NAMALWA (cell line): ENCODE measurements at regions not wholly inside any gene's neighbourhood (a gene's known extent, or its start where the extent isn't known, plus 50 kb on each side); places are given as distances from the start of the nearest gene placed in this dataset.
"Not testable (repeated sequence)": the region's sequence is repeated elsewhere in the genome, so short reads cannot be mapped to it uniquely, and the experiment has no call there.

ENCODE experiments used
- DNase-seq: peaks from one replicate; pipeline ENCODE4 v3.0.0-alpha.2; 2015; ENCODE audit warnings: low spot score

DNA sequence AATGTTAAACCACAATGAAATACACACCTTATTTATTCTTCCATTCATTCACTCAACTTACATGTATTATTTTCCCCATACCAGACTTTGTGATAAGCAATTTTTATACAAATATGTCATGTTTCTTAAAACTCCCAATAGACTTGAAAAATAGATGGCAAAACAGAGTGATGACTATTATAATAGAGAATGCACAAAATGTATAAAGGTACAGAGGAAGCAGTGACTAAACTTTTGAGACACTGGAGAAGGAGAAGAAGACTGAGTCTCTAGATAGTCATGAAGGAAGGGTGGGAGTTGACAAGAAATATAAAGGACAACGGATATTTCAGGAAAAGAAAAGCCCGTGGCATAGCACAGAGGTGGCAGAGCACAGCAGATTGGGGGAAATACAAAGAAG is 198.1 kb upstream of the SLC39A10 start:
- no peak for DNase-seq

DNA sequence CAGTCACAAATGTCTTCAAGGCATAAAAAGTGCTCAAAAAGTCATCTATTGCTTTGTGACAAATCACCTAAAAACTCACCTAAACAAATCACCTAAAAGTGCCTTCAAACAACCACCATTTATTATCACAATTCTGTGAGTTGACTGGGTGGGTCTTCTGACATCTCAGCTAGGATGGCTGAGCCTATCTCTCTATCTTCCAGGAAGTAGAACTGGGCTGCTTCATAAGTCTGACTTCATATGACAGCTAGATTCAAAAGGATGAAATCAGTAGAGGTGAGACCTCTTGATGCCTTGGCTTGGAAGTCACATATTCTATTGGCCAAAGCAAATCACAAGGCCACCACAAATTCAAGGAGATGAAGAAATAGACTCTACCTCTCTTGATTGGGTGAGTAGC is 199.2 kb upstream of the SLC39A10 start:
- DNase-seq, result no peak

DNA sequence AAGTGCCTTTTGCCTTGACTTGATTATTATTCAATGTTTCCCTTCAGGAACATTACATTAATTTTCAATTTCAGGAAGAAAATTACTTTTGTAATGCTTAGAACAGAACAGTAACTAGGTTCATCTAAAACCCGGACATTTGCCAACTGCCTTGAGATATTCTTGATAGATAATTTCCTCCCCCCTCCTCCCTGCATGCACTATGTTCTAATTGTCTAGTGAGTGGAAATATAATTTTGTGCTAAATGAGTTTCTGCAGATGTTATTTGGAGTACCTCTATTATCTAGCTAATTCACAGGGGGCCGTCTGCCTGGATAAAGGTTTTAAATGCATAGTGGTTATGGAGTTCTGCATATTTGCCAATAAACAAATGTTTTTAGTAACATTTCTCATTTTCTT is 200.3 kb upstream of the SLC39A10 start:
- no peak for DNase-seq

DNA sequence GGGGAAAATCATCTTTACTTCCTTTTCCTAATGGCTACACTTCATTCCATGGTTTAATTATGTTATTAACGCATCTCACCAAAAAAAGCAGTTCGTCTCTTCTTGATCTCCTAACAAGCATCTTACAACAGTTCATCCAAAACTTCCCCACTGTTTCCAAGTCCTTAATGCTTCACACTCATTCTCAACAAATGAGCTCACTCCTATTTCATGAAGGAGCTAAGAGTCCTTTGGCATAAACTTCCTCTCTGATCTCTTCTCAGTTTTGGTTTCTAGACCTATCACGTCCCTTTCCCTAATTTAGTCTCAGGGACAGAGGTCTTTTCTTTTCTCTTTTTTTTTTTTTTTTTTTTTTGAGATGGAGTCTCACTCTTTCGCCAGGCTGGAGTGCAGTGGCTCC is 205.9 kb upstream of the SLC39A10 start:
- no peak for DNase-seq

DNA sequence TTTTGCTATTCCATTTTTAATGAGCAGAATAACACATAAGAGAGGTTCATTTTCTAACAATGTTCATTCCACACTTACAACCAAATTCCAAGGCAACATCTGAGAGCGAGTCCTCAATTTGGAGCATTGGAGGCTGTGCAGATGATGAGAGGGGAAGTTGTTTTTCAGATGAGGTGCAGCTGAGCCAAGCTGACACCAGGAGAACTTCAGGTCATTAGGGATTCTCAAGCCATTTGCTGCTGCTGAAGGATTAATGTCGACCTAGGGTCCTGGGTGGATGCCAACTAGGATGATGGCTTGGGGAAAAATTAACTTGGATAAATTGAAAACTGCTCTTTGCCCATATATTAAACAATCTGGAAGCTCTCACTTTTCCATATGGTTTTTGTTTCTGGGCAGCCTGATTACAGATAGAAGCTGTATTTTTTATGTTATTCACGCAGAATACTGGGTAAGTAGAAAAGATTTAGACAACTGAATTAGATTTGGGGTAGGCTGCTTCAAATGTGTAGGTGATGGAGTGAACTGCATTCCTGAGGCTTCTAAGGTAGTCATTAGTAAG is 206.4 kb upstream of the SLC39A10 start:
- DNase-seq, result no peak

DNA sequence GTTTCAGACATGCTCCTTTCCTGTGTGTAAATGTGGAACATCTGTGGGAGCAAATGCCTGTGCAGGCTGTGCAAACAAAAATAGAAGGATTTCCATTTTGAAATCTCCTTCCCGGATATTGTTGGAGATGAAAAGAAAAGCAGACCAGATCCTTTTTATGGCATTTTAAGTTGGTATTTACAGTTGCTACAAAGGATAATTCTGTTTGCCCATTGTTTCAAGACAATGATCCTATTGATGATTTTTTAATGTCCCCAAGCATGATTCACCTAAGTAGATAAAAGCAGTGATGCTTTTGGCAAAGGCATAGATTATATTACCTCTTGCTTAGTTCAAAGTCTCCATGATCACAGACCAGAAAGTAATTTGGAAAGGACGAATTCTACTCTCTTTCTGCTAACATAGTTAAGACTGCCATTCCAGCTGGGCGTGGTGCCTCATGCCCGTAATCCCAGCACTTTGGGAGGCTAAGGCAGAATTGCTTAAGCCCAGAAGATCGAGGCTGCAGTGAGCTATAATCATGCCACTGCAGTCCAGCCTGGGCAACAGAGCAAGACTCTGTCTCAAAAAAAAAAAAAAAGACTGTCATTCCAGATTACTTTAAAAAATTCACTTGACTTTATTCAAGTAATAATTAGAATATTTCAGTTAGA is 209.6 kb upstream of the SLC39A10 start:
- DNase-seq, result no peak

DNA sequence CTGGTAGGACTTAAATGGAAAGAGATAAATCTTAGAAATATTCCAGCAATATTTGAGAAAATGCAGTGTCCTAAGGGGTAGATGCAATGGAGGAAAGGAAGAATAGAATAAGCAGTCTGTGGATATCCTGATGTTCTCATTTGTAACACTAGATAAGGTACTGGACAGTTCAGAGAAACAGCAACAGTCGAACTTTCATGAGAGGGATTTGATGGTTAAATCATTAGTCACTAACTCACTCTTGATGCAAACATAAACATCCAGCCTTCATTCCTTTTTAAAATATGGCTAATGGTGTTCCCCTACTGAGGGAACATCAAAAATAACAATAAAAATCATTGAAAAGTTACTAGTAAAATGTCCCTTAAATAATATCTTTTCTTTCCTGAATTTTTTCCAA is 211.4 kb upstream of the SLC39A10 start:
- DNase-seq, result no peak

DNA sequence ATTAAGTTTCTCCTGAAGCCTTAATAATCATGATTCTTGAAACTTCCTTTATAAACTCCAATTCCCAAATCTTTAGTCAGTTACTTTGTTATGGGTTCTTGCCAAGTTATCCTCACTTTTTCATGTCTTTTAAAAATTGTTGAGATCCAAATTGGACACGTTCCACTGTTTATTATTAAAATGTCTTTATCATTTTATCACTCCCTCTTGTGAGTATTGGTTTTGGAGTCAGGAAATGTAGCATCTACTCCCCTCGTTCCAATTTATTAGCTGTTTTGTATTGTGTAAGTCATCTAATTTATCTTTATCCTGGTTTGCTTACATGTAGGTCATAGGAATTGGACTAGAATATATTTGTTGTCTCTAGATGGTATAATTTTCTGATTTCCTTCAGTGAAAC is 213.1 kb upstream of the SLC39A10 start:
- no peak for DNase-seq

DNA sequence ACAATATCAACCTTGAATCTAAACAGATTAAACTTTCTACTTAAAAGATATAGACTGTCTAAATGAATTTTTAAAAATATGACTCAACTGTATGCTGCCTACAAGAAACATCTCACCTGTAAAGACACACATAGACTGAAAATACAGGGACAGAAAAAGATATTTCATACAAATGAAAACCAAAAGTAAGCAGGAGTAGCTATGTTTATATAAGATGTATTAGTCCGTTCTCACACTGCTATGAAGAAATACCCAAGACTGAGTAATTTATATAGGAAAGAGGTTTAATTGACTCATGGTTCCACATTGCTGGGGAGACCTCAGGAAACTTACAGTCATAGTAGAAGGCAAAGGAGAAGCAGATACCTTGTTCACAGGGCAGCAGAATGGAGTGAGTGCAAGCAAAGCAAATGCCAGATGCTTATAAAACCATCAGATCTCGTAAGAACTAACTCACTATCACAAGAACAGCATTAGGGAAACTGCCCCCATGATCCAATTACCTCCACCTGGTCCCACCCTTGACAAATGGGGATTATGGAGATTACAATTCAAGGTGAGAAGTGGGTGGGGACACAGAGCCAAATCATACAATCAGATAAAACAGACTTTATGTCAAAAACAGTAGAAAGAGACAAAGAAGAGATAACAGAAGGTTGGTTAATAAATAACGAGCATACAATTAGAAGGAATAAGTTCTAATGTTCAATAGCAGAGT is 214.4 kb upstream of the SLC39A10 start:
- no peak for DNase-seq

DNA sequence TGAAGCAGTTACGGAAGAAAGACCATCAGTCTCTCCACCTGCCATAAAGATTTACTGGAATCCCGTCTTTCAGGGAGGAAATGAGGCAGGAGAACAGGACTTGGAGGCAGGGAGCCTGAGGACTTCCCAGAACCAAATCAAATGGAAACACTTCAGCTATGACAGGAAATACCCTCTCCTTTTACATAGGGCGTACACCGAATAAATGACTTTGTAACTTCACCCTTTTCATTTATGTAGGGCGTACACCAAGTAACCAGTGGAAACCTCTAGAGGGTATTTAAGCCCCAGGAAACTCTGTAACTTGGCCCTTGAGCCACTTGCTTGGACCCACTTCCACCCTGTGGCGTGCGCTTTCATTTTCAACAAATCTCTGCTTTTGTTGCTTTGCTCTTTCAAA is 218.3 kb upstream of the SLC39A10 start:
- DNase-seq, result no peak

DNA sequence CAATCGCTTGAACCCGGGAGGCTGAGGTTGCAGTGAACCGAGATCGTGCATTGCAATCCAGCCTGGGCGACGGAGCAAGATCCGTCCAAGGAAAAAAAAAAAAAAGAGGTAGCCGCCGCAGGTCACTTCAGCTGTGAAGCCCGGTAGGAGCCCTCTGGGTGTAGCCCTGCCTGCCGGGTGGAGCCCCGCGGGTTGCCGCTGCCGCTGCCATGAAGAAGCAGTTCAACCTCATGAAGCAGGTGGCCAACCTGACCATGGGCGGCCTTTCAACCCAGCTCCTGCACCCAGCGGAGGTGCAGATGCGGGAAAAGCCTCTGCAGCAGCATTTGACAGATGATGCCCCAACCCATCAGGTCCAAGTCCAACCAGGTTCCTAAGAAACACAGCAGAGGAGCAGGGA is 219.5 kb upstream of the SLC39A10 start:
- DNase-seq, result no peak

DNA sequence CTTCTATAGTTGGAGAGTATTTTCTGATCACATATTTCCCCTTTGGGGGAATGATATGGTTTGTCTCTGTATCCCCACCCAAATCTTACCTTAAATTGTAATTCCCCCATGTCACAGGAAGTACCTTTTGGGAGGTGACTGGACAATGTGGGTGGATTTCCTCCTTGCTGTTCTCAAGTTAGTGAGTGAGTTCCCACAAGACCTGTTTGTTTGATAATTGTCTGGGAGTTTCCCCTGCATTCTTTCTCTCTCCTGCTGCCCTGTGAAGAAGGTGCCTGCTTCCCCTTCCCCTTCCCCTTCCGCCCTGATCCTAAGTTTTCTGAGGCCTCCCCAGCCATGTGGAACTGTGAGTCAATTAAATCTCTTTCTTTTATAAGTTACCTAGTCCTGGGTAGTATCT is 222.7 kb upstream of the SLC39A10 start:
- no peak for DNase-seq

DNA sequence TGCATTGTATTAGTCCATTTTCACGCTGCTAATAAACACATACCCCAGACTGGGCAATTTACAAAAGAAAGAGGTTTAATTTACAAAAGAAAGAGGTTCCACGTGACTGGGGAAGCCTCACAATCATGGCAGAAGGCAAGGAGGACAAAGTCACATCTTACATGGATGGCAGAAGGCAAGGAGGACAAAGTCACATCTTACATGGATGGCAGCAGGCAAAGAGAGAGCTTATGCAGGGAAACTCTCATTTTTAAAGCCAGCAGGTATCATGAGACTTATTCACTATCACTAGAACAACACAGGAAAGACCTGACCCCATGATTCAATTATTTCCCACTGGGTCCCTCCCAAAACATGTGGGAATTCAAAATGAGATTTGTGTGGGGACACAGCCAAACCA is 223.3 kb upstream of the SLC39A10 start:
- DNase-seq, result not testable (repeated sequence)

DNA sequence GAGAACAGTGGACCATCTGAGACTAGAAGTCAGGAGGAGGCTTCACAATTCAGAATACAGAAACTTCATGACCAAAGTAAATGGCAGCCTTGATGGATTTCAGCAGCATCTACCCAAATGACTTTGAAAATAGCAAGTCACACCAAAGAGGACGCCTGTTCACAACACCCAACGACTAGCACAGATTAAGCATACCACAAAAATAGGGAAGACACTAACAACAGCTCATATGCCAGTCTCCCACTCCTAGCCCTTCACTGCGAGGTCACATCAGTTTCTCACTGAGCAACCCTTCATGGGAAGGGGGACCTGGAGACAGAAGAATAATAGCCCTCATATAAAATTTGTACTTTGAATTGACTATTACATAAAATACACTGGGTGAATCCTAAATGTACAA is 228.4 kb upstream of the SLC39A10 start:
- DNase-seq, result no peak

DNA sequence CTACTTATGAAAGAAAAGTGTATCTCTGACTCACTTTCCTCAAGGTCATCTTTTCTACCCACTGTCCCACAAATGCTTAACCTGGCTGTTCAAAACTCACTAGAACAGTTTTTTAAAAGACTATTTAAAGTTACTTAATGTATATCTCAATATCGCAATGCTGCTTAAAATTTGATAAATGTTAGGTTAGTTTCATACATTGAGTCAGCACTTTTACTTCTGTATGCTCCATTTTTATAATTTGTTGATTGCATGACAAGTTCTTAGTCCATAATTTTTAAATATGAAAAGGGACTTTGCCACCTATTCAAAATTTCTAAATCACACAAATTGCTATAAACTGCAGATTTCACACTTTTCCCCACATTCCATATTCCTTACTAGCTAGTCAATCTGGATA is 231.7 kb upstream of the SLC39A10 start:
- no peak for DNase-seq

DNA sequence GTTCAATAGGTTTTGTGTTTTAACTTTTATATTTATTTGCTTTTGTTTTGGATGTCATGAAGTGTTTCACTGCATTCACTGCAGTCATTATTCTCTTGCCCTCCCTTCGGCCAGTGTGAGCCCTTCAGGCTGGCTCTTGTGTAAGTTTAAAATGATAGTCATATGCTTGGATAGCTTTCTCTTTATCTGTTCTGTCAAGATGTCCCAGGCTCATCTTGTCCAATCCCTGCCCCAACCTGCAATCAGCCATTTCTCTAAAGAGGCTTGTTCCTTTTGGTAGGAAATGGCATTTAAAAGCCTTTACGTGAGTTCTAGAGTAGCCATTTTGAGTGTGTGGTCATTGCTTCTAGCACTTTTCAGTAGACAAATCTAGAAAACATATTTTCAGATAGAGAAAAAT is 238.0 kb upstream of the SLC39A10 start:
- DNase-seq, result no peak

DNA sequence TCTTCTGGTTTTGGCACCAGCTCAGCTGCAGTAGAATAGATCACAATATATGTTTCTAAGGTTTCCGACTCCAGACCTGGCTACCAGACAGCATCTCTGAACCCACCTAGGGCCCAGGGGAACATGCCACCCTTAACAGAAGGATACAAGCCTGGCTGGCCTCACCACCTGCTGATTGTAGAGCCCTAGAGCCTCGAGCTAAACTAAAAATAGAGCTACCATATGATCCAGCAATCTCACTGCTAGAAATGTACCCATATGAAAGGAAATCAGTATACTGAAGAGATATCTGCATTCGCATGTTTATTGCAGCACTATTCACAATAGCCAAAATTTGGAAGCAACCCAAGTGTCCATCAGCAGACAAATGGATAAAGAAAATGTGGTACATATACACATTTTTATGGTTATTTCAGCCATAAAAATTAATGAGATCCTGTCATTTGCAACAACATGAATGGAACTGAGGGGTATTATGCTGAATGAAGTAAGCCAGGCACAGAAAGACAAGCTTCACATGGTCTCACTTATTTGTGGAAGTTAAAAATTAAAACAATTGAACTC is 242.4 kb upstream of the SLC39A10 start:
- no peak for DNase-seq

DNA sequence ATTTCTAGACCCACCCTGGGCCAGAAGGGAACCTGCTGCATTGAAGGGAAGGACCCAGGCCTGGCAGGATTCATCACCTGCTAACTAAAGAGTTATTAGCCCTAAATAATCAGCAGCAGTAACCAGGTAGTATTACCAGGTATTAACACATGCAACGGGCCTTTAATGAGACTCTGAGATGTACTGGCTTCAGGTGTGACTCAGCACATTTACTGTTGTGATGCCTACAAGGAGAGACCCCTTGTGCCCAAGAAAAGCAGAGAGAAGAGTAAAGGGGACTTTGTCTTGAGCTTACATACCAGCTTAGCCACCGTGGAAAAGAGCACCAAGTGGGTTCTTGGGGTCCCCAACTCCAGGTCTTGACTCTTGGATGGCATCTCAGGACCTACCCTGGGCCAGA is 243.1 kb upstream of the SLC39A10 start:
- DNase-seq, result no peak

DNA sequence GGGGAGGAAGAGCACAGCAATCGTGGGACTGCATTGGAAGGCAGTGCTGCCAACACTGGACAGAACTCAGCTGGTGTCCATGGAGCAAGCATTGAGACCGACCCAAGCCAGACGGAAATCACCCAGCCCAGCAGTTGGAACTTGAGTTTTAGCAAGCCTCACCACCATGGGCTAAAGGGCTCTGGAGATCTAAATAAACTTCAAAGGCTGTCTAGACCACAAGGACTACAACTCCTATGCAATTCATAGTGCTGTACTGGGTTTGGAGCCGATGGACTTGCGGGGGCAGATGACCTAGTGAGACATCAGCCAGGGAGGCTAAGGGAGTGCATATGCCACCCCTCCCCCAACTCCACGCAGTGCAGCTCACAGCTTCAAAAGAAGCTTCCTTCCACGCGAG is 243.6 kb upstream of the SLC39A10 start:
- no peak for DNase-seq

DNA sequence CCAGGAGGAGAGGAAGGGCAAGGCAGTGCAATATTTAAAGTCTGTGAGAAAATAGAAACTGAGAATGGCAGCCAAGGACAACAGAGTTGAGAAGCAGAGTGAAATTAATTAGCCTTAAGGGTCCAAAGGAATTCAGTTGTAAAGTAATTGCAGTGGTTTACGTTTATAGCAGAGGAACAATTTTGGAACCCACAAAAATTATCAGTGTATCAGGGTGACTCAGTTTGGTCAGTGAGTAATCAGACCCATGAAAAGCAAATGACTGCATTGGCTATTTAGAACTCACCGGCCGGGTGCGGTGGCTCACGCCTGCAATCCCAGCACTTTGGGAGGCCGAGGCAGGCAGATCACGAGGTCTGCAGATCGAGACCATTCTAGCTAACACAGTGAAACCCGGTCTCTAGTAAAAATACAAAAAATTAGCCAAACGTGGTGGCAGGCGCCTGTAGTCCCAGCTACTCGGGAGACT is 245.8 kb upstream of the SLC39A10 start:
- DNase-seq, result no peak

DNA sequence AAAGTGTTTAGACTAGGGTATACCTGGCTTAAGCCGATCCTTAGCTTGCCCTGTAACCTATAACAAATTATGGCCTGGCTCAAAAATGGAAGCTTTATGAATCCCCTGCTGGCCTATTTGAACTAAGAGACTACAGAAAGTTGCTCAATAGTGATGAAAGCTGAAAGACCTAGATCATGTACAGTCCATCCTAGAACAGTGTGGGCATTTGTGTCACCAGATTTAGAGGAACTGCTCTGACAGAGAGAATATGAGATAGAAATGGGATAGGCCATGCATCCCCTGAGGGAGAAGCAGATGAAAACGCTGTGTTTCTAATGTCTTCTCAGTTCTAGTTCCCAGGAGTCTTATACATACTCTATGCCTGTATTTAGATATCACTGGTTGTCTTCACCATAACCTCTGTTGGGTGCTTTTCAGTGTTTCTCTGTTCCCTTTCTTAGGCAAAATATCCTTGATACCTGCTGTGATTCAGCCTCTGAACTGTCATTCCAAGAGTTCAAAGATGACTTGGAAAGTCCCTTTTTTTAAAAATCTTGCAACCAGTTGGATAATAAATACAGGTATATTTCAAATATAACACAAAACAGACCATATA is 246.9 kb upstream of the SLC39A10 start:
- no peak for DNase-seq

DNA sequence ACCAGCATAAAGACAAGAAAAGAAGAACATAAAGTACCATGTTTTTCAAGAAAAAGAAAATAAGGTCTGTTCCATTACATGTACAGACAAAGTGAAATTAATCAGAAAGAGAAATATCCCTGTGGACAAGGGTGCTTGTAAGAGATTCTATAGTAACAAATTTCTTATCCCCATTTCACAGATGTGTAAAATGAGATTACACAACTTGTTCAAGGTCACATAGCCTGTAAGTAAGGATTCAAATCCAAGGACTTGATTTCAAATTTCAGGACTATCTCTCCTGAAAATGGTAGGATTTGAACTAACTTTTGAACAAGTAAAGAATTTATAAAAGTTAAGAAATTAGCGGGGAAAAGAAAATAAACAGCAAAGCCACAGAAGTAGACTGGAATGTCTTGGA is 248.2 kb upstream of the SLC39A10 start:
- no peak for DNase-seq

DNA sequence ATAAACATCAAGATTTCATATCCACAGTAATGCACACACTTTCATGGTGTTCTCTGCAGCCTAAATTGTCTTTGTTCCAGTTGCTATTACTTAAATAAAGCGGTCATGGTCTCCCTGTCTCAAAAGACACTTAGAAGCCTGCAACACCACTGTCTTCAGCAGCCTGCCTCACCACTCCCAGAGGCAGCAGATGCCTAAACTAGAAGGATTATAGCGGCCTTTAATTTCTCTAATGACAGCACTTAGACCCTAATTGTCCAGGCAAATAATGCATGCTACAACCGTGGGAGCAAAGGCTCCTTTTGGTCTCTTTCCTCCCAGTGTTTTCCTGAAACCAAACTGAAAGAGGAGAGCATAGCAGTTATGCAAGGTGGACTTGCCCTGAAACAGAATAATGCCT is 248.8 kb upstream of the SLC39A10 start:
- no peak for DNase-seq
